Body of pancreas (tissue), 4 donors: ENCODE measurements at regions not wholly inside any gene's neighbourhood (a gene's known extent, or its start where the extent isn't known, plus 50 kb on each side); places are given as distances from the start of the nearest gene placed in this dataset.

Experiments used
- POLR2A ChIP-seq, 3 donors: fragments of 450-650 bp; IDR thresholded peaks; one replicate each; pipeline ENCODE4 v1.6.1; 2016; ENCODE audit warnings: antibody characterized with exemption in 3 of 3, mild to moderate bottlenecking in 2 of 3
- TF ChIP-seq, protein P1 (sequence below), 7 experiments: fragments of 450-650 bp in 4 of 7; fragments of 200-600 bp in 3 of 7; sonication (generic) in 3 of 7; IDR thresholded peaks; one replicate each; pipeline ENCODE4 v1.5.1; 2016 to 2019; ENCODE audit warnings: antibody characterized with exemption in 7 of 7

DNA sequence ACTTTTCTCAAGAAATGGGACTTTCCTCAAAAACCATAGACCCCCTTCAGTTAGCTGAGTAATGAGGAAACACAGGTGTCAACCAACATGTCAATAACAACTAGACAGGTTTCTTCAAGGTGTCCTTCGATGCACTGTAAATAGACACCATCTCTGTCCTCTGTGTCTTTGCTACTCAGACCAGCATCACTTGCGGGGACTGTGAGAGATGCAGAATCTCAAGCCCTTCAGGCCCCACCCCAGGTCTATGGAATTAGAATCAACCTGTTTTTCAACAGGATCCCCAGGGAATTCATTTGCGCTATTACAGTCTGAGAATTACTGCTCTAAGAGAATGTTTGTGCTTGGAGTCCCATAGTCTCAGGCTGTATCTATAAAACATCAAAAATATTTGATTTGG lies 469.9 kb downstream of the COG6 start:
- no peak for TF ChIP-seq POLR2A (IDR thresholded peaks at IDR 0.05)
- TF ChIP-seq, protein P1, sequence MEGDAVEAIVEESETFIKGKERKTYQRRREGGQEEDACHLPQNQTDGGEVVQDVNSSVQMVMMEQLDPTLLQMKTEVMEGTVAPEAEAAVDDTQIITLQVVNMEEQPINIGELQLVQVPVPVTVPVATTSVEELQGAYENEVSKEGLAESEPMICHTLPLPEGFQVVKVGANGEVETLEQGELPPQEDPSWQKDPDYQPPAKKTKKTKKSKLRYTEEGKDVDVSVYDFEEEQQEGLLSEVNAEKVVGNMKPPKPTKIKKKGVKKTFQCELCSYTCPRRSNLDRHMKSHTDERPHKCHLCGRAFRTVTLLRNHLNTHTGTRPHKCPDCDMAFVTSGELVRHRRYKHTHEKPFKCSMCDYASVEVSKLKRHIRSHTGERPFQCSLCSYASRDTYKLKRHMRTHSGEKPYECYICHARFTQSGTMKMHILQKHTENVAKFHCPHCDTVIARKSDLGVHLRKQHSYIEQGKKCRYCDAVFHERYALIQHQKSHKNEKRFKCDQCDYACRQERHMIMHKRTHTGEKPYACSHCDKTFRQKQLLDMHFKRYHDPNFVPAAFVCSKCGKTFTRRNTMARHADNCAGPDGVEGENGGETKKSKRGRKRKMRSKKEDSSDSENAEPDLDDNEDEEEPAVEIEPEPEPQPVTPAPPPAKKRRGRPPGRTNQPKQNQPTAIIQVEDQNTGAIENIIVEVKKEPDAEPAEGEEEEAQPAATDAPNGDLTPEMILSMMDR (IDR thresholded peaks at IDR 0.05): no peak
